Keratinocyte (primary cell): ENCODE measurements at regions not wholly inside any gene's neighbourhood (a gene's known extent, or its start where the extent isn't known, plus 50 kb on each side); places are given as distances from the start of the nearest gene placed in this dataset.

Experiments used
- CTCF ChIP-seq, 3 experiments: IDR thresholded peaks in 1 of 3; conservative IDR thresholded peaks in 1 of 3; optimal IDR thresholded peaks in 1 of 3; 2 replicates in 2 of 3; 3 replicates in 1 of 3; pipeline versions ENCODE3 to v1.5.1; 2011; ENCODE audit warnings: low read length in 3 of 3, mild to moderate bottlenecking in 3 of 3, moderate library complexity in 2 of 3, control low read depth in 1 of 3, inconsistent platforms in 1 of 3; ENCODE audit not compliant: insufficient read depth in 2 of 3; ENCODE audit errors: extremely low read depth in 1 of 3
- EZH2 ChIP-seq: IDR thresholded peaks from one replicate; pipeline ENCODE4 v1.6.1; 2012; ENCODE audit warnings: inconsistent platforms, mild to moderate bottlenecking, low read length, moderate library complexity

- TF ChIP-seq CTCF (optimal IDR thresholded peaks at IDR 0.05 in 1 of 3, IDR thresholded peaks at IDR 0.05 in 1 of 3, conservative IDR thresholded peaks at IDR 0.05 in 1 of 3; ENCODE audit: extremely low read depth in 1 of 3, insufficient read depth in 2 of 3, low read length in 3 of 3) (no peak), EZH2 (no peak)
Measured at GRCh38 chr14:98512501-98513251, 759.3 kb downstream of the BCL11B start.
